Osteocyte (in vitro differentiated cells): ENCODE measurements at regions not wholly inside any gene's neighbourhood (a gene's known extent, or its start where the extent isn't known, plus 50 kb on each side); places are given as distances from the start of the nearest gene placed in this dataset.

ENCODE experiments used
- DNase-seq: peaks from one replicate; pipeline ENCODE4 v3.0.0; 2021; ENCODE audit warnings: mixed read lengths; ENCODE audit not compliant: unreplicated experiment; ENCODE audit errors: extremely low spot score
- H3K27ac Mint-ChIP-seq: one replicate; pipeline ENCODE4 v1.8.0; 2021; ENCODE audit warnings: mild to moderate bottlenecking, mixed read lengths; ENCODE audit not compliant: unreplicated experiment
- H3K27me3 Mint-ChIP-seq: one replicate; pipeline ENCODE4 v1.8.0; 2021; ENCODE audit warnings: mixed read lengths; ENCODE audit not compliant: unreplicated experiment
- H3K36me3 Mint-ChIP-seq: one replicate; pipeline ENCODE4 v1.8.0; 2021; ENCODE audit warnings: mixed read lengths; ENCODE audit not compliant: unreplicated experiment
- H3K4me1 Mint-ChIP-seq: one replicate; pipeline ENCODE4 v1.8.0; 2021; ENCODE audit warnings: mixed read lengths; ENCODE audit not compliant: unreplicated experiment
- H3K4me3 Mint-ChIP-seq: one replicate; pipeline ENCODE4 v1.8.0; 2021; ENCODE audit warnings: mild to moderate bottlenecking, moderate library complexity, mixed read lengths; ENCODE audit not compliant: unreplicated experiment
- H3K9me3 Mint-ChIP-seq: one replicate; pipeline ENCODE4 v1.8.0; 2021; ENCODE audit warnings: mixed read lengths; ENCODE audit not compliant: unreplicated experiment
- TF ChIP-seq, protein P1 (sequence below): fragments of 200-600 bp; sonication (generic); IDR thresholded peaks from 2 replicates; pipeline ENCODE4 v1.5.0; 2021; ENCODE audit warnings: antibody characterized with exemption, mild to moderate bottlenecking, moderate library complexity

DNA sequence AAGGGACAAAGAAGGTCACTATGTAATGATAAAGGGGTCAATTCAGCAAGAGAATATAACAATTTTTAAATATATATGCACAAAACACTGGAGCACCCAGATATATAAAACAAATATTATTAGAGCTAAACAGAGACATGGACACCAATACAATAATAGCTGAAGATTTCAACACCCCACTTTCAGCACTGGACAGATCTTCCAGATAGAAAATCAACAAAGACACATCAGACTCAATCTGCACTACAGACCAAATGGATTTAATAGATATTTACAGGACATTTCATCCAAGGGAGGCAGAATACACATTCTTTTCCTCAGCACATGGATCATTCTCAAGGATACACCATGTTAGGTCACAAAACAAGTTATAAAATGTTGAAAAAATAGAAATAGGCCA lies 111.4 kb downstream of the SOX3 start:
- TF ChIP-seq, protein P1, sequence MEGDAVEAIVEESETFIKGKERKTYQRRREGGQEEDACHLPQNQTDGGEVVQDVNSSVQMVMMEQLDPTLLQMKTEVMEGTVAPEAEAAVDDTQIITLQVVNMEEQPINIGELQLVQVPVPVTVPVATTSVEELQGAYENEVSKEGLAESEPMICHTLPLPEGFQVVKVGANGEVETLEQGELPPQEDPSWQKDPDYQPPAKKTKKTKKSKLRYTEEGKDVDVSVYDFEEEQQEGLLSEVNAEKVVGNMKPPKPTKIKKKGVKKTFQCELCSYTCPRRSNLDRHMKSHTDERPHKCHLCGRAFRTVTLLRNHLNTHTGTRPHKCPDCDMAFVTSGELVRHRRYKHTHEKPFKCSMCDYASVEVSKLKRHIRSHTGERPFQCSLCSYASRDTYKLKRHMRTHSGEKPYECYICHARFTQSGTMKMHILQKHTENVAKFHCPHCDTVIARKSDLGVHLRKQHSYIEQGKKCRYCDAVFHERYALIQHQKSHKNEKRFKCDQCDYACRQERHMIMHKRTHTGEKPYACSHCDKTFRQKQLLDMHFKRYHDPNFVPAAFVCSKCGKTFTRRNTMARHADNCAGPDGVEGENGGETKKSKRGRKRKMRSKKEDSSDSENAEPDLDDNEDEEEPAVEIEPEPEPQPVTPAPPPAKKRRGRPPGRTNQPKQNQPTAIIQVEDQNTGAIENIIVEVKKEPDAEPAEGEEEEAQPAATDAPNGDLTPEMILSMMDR, result no peak
- no peak for DNase-seq
- H3K36me3 Mint-ChIP-seq, result no peaks in the 10 kb centered on the region
- no peak overlapping the region for H3K27ac Mint-ChIP-seq
- H3K9me3 Mint-ChIP-seq, result peaks cover 22% of the 10 kb centered on the region
- no peaks in the 10 kb centered on the region for H3K27me3 Mint-ChIP-seq
- no peak overlapping the region for H3K4me3 Mint-ChIP-seq
- H3K4me1 Mint-ChIP-seq, result no peaks in the 10 kb centered on the region

DNA sequence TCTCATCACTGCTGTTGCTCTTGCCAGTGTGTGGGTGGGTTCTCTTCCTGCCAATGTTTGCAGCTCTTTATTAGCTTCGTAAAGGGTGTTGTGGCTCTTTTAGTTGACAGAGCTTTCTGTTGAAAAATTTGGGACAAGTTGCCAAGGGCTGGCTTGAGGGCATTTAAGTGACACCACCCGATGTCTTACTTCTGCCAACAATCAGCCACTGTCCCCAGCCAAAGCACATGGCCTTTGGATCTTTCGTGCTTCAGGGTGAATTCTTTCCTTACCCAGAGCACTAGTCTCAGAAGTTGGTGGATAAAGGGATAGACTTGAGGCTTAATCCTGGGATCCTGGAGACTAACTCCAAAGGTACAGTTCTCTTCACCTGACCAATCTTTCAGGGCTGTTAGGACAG lies 113.6 kb downstream of the SOX3 start:
- TF ChIP-seq, protein P1, result no peak
- H3K4me3 Mint-ChIP-seq, result no peak overlapping the region
- H3K9me3 Mint-ChIP-seq, result peaks cover 16% of the 10 kb centered on the region
- no peak overlapping the region for H3K27ac Mint-ChIP-seq
- no peaks in the 10 kb centered on the region for H3K27me3 Mint-ChIP-seq
- DNase-seq, result no peak
- H3K4me1 Mint-ChIP-seq, result no peaks in the 10 kb centered on the region
- no peaks in the 10 kb centered on the region for H3K36me3 Mint-ChIP-seq

DNA sequence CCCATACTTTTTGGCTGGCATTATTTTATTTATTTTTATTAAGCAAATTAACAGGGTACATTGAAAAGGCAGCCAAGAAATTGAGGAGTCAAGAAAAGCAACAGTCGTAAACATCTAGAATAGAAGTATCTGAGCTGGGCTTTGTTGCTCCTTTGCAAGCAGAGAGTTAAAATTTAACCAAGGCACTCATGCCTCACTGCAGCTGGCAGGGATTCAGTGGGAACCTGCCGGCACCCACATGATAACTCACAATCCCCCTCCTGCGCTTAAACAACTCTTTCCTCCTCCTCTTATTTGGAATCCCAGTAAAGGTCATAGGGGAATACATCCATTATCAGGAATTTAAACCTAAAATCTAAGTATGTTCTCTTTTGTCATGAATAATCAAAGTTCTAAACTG lies 115.5 kb downstream of the SOX3 start:
- Mint-ChIP-seq H3K27ac (no peak overlapping the region), H3K9me3 (peaks cover 26% of the 10 kb centered on the region), H3K36me3 (no peaks in the 10 kb centered on the region), H3K27me3 (no peaks in the 10 kb centered on the region), H3K4me3 (no peak overlapping the region), H3K4me1 (no peaks in the 10 kb centered on the region)
- DNase-seq, result no peak
- TF ChIP-seq, protein P1, result no peak

DNA sequence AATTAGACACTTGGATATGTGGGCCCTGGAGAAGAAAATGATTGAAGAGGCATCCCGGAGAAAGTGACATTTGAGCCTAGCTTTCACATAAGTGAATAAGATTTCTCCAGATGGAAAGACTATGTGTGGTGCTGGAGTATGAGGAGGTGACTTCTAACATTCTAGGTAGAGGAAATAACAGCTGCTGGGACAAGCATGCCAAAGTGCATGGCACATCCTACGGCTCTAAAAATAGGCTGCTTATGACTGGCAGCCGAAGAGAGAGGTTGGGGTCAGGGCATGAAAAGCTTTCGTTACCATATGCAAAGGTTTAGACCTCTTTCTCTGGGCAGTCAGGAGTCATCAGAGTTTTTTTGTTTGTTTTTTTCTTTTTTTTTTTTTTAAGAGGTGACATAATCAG lies 142.0 kb downstream of the SOX3 start:
- H3K27me3 Mint-ChIP-seq, result no peaks in the 10 kb centered on the region
- no peaks in the 10 kb centered on the region for H3K4me1 Mint-ChIP-seq
- H3K4me3 Mint-ChIP-seq, result no peak overlapping the region
- DNase-seq, result no peak
- no peak overlapping the region for H3K27ac Mint-ChIP-seq
- TF ChIP-seq, protein P1, result no peak
- H3K9me3 Mint-ChIP-seq, result peaks cover 27% of the 10 kb centered on the region
- H3K36me3 Mint-ChIP-seq, result no peaks in the 10 kb centered on the region

DNA sequence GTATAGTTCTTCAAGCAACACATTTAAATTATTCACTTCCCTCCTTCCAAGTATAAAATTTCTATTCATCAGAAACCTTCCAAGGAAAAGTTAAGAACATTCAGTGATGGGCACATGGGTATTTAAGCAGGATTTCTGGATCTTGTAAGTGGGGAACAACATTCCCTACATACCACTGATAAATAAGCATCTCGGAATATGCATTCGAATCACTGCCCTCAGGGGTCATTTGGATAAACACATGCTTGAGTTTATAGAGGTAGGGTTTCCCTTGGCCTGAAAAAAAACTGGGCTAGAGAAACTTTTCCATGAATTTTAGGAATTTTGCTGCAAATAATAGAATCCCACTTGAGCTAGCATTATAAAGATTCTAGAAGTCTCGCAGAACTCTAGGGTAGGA lies 143.9 kb downstream of the SOX3 start:
- Mint-ChIP-seq H3K36me3 (no peaks in the 10 kb centered on the region), H3K4me3 (no peak overlapping the region), H3K9me3 (peaks cover 24% of the 10 kb centered on the region), H3K4me1 (no peaks in the 10 kb centered on the region), H3K27me3 (no peaks in the 10 kb centered on the region), H3K27ac (no peak overlapping the region)
- no peak for DNase-seq
- TF ChIP-seq, protein P1, result no peak
